Peyer's patch (tissue), 4 donors: ENCODE measurements at regions not wholly inside any gene's neighbourhood (a gene's known extent, or its start where the extent isn't known, plus 50 kb on each side); places are given as distances from the start of the nearest gene placed in this dataset.

Experiments
- DNase-seq, 3 donors: peaks; one replicate each; pipeline ENCODE4 v3.0.0-alpha.2; 2017 to 2019
- H3K27ac ChIP-seq, 4 donors: fragments of 200-600 bp; sonication (generic); one replicate each; pipeline ENCODE4 v1.5.1; 2016 to 2019
- H3K27me3 ChIP-seq, 2 donors: fragments of 200-600 bp; sonication (generic); one replicate each; pipeline ENCODE4 v1.5.1; 2019
- H3K36me3 ChIP-seq, 3 donors: fragments of 200-600 bp; sonication (generic); one replicate each; pipeline ENCODE4 v1.5.1; 2016 to 2019
- H3K4me1 ChIP-seq, 4 donors: fragments of 200-600 bp; sonication (generic); one replicate each; pipeline ENCODE4 v1.5.1; 2016 to 2019
- H3K4me3 ChIP-seq, 4 donors: fragments of 200-600 bp; sonication (generic); 1 replicate in 3 of 4; 2 replicates in 1 of 4; pipeline ENCODE4 v1.5.1; 2016 to 2019; ENCODE audit warnings: mild to moderate bottlenecking in 1 of 4
- H3K9me3 ChIP-seq, 4 donors: fragments of 200-600 bp; sonication (generic); one replicate each; pipeline ENCODE4 v1.5.1; 2016 to 2019; ENCODE audit warnings: mild to moderate bottlenecking in 1 of 4
- POLR2A ChIP-seq, 2 donors: fragments of 450-650 bp; IDR thresholded peaks; one replicate each; pipeline ENCODE4 v1.5.1; 2017; ENCODE audit warnings: antibody characterized with exemption in 2 of 2, mild to moderate bottlenecking in 2 of 2, moderate library complexity in 2 of 2
- TF ChIP-seq, protein P1 (sequence below), 6 experiments: fragments of 450-650 bp in 4 of 6; fragments of 200-600 bp in 2 of 6; sonication (generic) in 1 of 6; IDR thresholded peaks; one replicate each; pipeline ENCODE4 v1.5.1; 2017 to 2019; ENCODE audit warnings: antibody characterized with exemption in 6 of 6, mild to moderate bottlenecking in 3 of 6, moderate library complexity in 1 of 6

DNA sequence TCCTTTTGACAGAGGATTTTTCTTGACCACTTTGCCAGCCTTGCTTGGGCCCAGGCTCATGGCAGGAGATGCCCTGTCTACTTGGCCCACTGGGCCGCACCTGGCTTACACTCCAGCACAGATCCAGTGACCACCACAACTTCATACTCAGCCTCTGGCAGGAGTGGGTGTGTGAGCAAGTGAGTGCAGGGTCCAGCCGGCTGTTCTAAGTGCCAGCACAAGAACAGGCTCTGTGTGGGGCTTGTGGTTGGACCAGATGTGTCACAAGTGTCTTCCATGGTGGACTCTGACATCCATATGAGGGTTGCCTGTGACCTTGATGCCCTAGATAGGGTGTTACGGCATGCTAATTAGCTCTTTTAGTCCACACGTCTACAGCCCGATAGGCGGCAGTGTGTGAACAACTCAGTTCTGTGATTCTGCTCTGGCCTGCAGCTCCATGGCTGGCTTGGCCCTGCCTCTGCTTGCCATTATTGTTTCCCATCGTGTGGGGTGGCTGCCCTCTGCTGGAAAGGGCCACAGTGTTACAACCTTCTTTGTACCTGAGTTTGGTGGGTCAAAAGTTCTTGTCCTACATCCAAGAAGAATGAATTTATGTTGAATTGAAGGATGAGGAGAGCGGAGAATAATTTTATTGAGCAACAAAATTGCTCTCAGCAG, 1089.1 kb downstream of the SLC6A15 start:
- Histone ChIP-seq H3K27ac (no peak overlapping the region), H3K9me3 (no peaks in the 10 kb centered on the region), H3K36me3 (no peaks in the 10 kb centered on the region), H3K4me3 (no peak overlapping the region), H3K4me1 (no peaks in the 10 kb centered on the region), H3K27me3 (no peaks in the 10 kb centered on the region)
- no peak for DNase-seq
- TF ChIP-seq, protein P1, sequence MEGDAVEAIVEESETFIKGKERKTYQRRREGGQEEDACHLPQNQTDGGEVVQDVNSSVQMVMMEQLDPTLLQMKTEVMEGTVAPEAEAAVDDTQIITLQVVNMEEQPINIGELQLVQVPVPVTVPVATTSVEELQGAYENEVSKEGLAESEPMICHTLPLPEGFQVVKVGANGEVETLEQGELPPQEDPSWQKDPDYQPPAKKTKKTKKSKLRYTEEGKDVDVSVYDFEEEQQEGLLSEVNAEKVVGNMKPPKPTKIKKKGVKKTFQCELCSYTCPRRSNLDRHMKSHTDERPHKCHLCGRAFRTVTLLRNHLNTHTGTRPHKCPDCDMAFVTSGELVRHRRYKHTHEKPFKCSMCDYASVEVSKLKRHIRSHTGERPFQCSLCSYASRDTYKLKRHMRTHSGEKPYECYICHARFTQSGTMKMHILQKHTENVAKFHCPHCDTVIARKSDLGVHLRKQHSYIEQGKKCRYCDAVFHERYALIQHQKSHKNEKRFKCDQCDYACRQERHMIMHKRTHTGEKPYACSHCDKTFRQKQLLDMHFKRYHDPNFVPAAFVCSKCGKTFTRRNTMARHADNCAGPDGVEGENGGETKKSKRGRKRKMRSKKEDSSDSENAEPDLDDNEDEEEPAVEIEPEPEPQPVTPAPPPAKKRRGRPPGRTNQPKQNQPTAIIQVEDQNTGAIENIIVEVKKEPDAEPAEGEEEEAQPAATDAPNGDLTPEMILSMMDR (IDR thresholded peaks at IDR 0.05) = peak in 4 of 6 experiments; percentile 16 to 38 (median 30)
- no peak for TF ChIP-seq POLR2A (IDR thresholded peaks at IDR 0.05)

DNA sequence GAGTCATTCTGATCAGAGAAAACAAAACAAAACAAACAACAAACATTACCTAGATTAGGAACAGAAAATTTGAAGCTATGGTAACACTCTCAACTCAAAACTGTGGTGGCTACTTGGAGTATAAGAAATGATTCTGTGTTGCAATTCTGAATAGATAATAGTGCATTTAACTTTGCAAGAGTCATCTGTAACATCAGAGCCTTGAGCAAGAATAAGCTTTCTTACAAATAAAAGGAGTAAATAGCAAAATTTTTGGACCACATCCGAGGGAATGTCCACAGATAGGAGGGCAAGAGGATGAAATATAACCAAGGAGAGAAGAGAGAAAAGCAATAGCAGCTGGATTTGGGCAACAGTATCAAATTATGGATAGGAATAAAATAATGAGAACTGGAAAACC, 1090.6 kb downstream of the SLC6A15 start:
- no peak overlapping the region for H3K27ac ChIP-seq
- H3K4me1 ChIP-seq = no peaks in the 10 kb centered on the region
- H3K4me3 ChIP-seq = no peak overlapping the region
- H3K27me3 ChIP-seq = no peaks in the 10 kb centered on the region
- DNase-seq = no peak
- no peaks in the 10 kb centered on the region for H3K9me3 ChIP-seq
- no peak for TF ChIP-seq POLR2A (IDR thresholded peaks at IDR 0.05)
- TF ChIP-seq, protein P1 (IDR thresholded peaks at IDR 0.05) = no peak
- no peaks in the 10 kb centered on the region for H3K36me3 ChIP-seq

DNA sequence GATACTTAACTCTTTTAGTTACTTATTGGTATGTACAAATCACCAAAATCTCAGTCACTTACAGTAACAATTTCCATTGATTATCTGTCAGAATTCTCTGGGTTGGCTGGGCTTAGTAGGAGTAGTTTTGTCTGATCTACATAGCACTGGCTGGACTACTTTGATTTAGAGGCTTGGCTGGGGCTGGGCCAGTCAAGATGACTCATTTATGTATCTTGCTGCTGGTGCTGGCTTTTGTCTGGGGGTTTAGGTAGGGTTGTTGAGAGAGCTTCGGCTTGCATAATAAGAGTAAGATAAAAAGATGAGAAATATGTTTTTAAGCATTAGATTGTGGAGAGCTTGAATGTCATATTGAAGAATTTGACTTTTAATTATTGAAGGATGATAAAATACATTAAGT, 1093.7 kb downstream of the SLC6A15 start:
- DNase-seq = no peak
- Histone ChIP-seq H3K27ac (no peak overlapping the region), H3K4me1 (no peaks in the 10 kb centered on the region), H3K4me3 (no peak overlapping the region), H3K27me3 (no peaks in the 10 kb centered on the region), H3K36me3 (no peaks in the 10 kb centered on the region), H3K9me3 (no peaks in the 10 kb centered on the region)
- TF ChIP-seq POLR2A (IDR thresholded peaks at IDR 0.05) = no peak
- TF ChIP-seq, protein P1 (IDR thresholded peaks at IDR 0.05) = no peak

DNA sequence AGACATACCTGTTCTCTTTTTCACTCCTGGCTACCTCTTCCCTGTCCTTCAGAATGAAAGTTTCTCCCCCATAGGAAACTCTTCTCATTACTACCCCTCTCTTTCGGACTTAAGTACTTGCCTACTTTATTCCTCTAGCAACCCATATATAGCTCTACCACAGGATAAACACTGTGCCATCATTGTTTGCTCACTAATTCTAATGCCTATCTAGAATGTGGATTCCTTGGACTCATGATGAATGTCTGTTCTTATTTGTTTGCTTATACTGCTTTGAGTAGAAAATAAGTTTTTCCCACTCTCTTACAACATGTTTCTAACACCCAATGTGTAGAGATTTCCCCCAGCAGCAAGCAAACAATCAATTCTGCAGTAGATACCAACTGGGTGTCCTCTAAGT, 1094.9 kb downstream of the SLC6A15 start:
- H3K36me3 ChIP-seq = no peaks in the 10 kb centered on the region
- TF ChIP-seq, protein P1 (IDR thresholded peaks at IDR 0.05) = no peak
- TF ChIP-seq POLR2A (IDR thresholded peaks at IDR 0.05) = no peak
- no peaks in the 10 kb centered on the region for H3K9me3 ChIP-seq
- no peak overlapping the region for H3K4me3 ChIP-seq
- H3K4me1 ChIP-seq = no peaks in the 10 kb centered on the region
- H3K27ac ChIP-seq = no peak overlapping the region
- H3K27me3 ChIP-seq = no peaks in the 10 kb centered on the region
- DNase-seq = no peak

DNA sequence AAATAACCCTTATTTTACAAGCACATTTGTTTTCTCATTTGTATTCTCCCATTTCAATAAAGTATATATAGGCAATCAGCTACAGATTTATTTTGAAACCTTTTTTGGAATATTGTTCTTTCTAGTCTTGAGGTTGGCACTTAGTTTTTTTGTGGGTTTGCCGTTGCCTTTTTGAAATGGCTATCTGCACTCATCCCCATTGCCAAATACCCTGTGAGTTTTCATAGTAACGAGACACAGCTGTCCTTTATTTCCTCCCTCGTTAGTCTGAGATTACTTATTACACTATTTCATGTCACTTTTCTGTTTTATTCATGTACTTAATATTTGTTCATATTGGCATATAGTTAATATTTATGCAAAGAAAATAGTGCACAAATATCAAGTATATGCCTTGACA, 1104.0 kb downstream of the SLC6A15 start:
- DNase-seq = no peak
- TF ChIP-seq, protein P1 (IDR thresholded peaks at IDR 0.05) = no peak
- no peak for TF ChIP-seq POLR2A (IDR thresholded peaks at IDR 0.05)
- Histone ChIP-seq H3K4me1 (no peaks in the 10 kb centered on the region), H3K9me3 (no peaks in the 10 kb centered on the region), H3K27me3 (no peaks in the 10 kb centered on the region), H3K4me3 (no peak overlapping the region), H3K36me3 (no peaks in the 10 kb centered on the region), H3K27ac (no peak overlapping the region)

DNA sequence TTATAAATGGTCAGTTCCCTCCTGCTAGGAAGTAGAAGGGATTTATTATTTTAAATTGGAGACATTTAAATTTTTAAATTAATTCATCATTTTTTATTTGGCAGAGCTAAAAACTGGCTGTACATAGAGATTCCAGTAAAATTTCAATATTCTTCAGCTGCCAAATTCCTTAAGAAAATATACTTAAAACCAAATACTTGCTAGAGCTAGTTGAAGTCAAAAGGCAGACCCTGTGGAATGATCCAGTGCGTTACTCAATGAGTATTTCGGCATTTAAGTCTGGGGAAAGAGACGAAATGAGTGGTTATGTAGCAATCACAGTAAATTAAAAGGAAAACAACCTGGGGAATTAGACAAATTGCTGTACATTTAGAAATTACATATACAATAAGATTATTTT, 1104.7 kb downstream of the SLC6A15 start:
- no peak overlapping the region for H3K27ac ChIP-seq
- DNase-seq = no peak
- H3K9me3 ChIP-seq = no peaks in the 10 kb centered on the region
- no peaks in the 10 kb centered on the region for H3K27me3 ChIP-seq
- H3K36me3 ChIP-seq = no peaks in the 10 kb centered on the region
- no peaks in the 10 kb centered on the region for H3K4me1 ChIP-seq
- TF ChIP-seq, protein P1 (IDR thresholded peaks at IDR 0.05) = no peak
- TF ChIP-seq POLR2A (IDR thresholded peaks at IDR 0.05) = no peak
- no peak overlapping the region for H3K4me3 ChIP-seq
